ENCODE measurements at regions not wholly inside any gene's neighbourhood (a gene's known extent, or its start where the extent isn't known, plus 50 kb on each side); places are given as distances from the start of the nearest gene placed in this dataset.

- TF ChIP-seq CTCF (IDR thresholded peaks at IDR 0.05; ENCODE audit: insufficient read depth, low read length) (no peak), POLR2AphosphoS5 (IDR thresholded peaks at IDR 0.05; ENCODE audit: low read depth) (no peak)
These were observed 506.8 kb downstream of the BRD1 start for GRCh38 chr22:49320714-49321476.

All from HL-60 (cell line).